Activated CD4-positive, alpha-beta memory T cell treated with anti-CD3 and anti-CD28 coated beads for 36 hours (primary cell): ENCODE measurements at regions not wholly inside any gene's neighbourhood (a gene's known extent, or its start where the extent isn't known, plus 50 kb on each side); places are given as distances from the start of the nearest gene placed in this dataset.

Experiments used
- CTCF ChIA-PET: fragments of 350-600 bp; sonication (Branson Sonifier 250); formaldehyde crosslinking; loops from one replicate; lab custom pipeline; 2021; ENCODE audit warnings: antibody characterized with exemption, inconsistent platforms; lab: Charles Lee
- POLR2A ChIA-PET: fragments of 350-600 bp; sonication (Branson Sonifier 250); formaldehyde crosslinking; loops from one replicate; lab custom pipeline; 2021; ENCODE audit warnings: antibody characterized with exemption; lab: Charles Lee
- DNase-seq: peaks from one replicate; pipeline ENCODE4 v3.0.0-alpha.2; 2020
- H3K27ac Mint-ChIP-seq: one replicate; pipeline ENCODE4 v1.8.0; 2021; ENCODE audit warnings: mixed read lengths
- H3K27me3 Mint-ChIP-seq: one replicate; pipeline ENCODE4 v1.8.0; 2021; ENCODE audit warnings: mixed read lengths
- H3K36me3 Mint-ChIP-seq: one replicate; pipeline ENCODE4 v1.8.0; 2021; ENCODE audit warnings: mixed read lengths
- H3K4me1 Mint-ChIP-seq: one replicate; pipeline ENCODE4 v1.8.0; 2021; ENCODE audit warnings: low read depth, mixed read lengths
- H3K4me3 Mint-ChIP-seq: one replicate; pipeline ENCODE4 v1.8.0; 2021; ENCODE audit warnings: mild to moderate bottlenecking, mixed read lengths
- H3K9me3 Mint-ChIP-seq: one replicate; pipeline ENCODE4 v1.8.0; 2021; ENCODE audit warnings: mixed read lengths
- intact Hi-C: fragments of 100-400 bp; cut with micrococcal nuclease; formaldehyde crosslinking; loops from one replicate; pipeline ENCODE4 v1.15.1; 2023

DNA sequence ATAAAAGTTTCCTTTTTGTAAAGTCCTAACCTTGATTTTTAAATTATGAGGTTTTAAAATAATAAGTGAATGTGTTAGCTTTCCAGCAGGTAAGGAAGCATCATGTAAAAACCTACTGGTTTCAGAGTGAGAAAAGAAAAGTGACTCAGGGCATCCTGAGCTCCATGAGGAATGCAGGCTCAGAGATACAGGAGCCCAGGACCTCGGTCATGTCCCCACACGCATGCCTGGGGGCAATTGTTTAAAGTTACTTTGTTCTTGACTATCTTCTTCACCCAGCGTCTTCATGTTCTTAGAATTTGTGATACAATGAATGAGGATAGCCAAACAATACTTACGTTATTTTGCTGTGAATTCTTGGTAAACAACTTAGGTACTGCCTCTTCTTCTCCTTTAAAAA is 117.4 kb upstream of the PLPPR5 start:
- DNase-seq, result no peak
- Mint-ChIP-seq H3K27me3 (no peaks in the 10 kb centered on the region), H3K4me3 (no peak overlapping the region), H3K4me1 (no peaks in the 10 kb centered on the region), H3K9me3 (peaks cover 2% of the 10 kb centered on the region), H3K36me3 (no peaks in the 10 kb centered on the region), H3K27ac (no peak overlapping the region)
- ChIA-PET POLR2A (no interaction called here), CTCF (no interaction called here)
- intact Hi-C loops, result no loop called here

DNA sequence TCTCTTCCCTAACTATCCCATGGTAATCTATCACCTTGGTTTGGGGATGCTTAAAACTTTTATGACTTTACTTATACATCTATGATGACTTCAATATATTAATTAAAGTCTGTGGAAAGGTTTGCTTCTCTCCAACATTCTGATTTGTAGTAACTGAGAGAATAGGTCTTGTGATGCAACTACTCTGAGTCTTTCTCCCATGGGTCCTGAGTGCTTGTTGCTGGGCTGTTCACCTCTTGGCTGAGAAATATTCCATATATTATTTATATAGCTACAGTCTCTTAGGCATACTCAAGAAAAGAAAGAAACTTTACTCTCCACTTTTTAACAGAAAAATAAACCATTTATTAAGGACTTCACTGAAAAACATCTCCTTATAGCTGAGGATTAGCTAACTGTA is 119.3 kb upstream of the PLPPR5 start:
- no peak overlapping the region for H3K4me3 Mint-ChIP-seq
- ChIA-PET CTCF (no interaction called here), POLR2A (no interaction called here)
- H3K4me1 Mint-ChIP-seq, result no peaks in the 10 kb centered on the region
- H3K36me3 Mint-ChIP-seq, result no peaks in the 10 kb centered on the region
- intact Hi-C loops, result no loop called here
- H3K27ac Mint-ChIP-seq, result no peak overlapping the region
- H3K9me3 Mint-ChIP-seq, result peaks cover 2% of the 10 kb centered on the region
- no peaks in the 10 kb centered on the region for H3K27me3 Mint-ChIP-seq
- DNase-seq, result no peak

- peaks cover 2% of the 10 kb centered on the region for H3K27me3 Mint-ChIP-seq
- POLR2A ChIA-PET, result no interaction called here
- DNase-seq, result no peak
- no peaks in the 10 kb centered on the region for H3K4me1 Mint-ChIP-seq
- no peaks in the 10 kb centered on the region for H3K9me3 Mint-ChIP-seq
- intact Hi-C loops, result no loop called here
- no peak overlapping the region for H3K4me3 Mint-ChIP-seq
- no peak overlapping the region for H3K27ac Mint-ChIP-seq
- H3K36me3 Mint-ChIP-seq, result no peaks in the 10 kb centered on the region
- CTCF ChIA-PET, result no interaction called here
Observed at GRCh38 chr1:99131546-99131945, 126.9 kb upstream of the PLPPR5 start.

GRCh38 chr1:99133756-99134500 is 129.3 kb upstream of the PLPPR5 start:
- POLR2A ChIA-PET, result no interaction called here

DNA sequence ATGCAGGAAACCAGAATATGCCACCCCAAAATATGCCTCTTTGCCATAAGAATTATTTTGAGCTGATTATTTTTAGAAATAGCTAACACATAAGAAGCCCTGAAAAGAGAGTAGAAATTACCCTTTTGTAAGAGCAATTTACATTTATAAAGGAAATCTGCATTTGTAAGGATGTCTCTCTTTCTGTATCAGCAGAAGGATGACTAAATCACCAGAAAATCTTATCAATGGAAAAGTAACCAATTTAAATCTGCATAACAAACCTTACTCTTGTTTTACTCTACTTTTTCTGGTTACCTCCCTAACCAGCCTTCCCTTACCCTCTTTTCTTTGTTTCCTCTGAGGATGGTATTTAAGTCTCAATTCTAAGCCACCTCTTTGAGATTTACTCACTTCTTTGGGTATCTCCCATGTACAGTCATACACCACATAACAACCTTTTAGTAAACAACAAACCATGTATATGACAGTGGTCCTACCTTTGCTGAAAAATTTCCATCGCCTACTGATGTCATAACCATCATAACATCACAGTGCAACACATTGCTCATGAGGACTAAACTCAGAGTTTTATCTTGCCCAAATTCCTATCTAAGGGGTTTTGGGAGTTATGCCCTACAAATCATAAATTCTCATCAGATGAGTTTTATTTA is 126.6 kb upstream of the PLPPR4 start:
- no peaks in the 10 kb centered on the region for H3K4me1 Mint-ChIP-seq
- CTCF ChIA-PET, result no interaction called here
- no peak overlapping the region for H3K27ac Mint-ChIP-seq
- intact Hi-C loops, result no loop called here
- DNase-seq, result no peak
- POLR2A ChIA-PET, result no interaction called here
- H3K9me3 Mint-ChIP-seq, result peaks cover 4% of the 10 kb centered on the region
- H3K4me3 Mint-ChIP-seq, result no peak overlapping the region
- H3K36me3 Mint-ChIP-seq, result no peaks in the 10 kb centered on the region
- H3K27me3 Mint-ChIP-seq, result peaks cover 2% of the 10 kb centered on the region

More at GRCh38 chr1:99133756-99134500, 129.3 kb upstream of the PLPPR5 start:
- CTCF ChIA-PET, result no interaction called here
- DNase-seq, result no peak
- Mint-ChIP-seq H3K9me3 (peaks cover 4% of the 10 kb centered on the region), H3K27ac (no peak overlapping the region), H3K4me1 (no peaks in the 10 kb centered on the region), H3K36me3 (no peaks in the 10 kb centered on the region), H3K27me3 (peaks cover 2% of the 10 kb centered on the region), H3K4me3 (no peak overlapping the region)
- intact Hi-C loops, result no loop called here

- ChIA-PET POLR2A (no interaction called here), CTCF (no interaction called here)
- no peaks in the 10 kb centered on the region for H3K4me1 Mint-ChIP-seq
- intact Hi-C loops, result no loop called here
- no peak overlapping the region for H3K27ac Mint-ChIP-seq
- H3K27me3 Mint-ChIP-seq, result no peaks in the 10 kb centered on the region
- no peak for DNase-seq
- H3K36me3 Mint-ChIP-seq, result no peaks in the 10 kb centered on the region
- H3K4me3 Mint-ChIP-seq, result no peak overlapping the region
- peaks cover 4% of the 10 kb centered on the region for H3K9me3 Mint-ChIP-seq
Observed at GRCh38 chr1:99139876-99140275, 124.4 kb upstream of the PLPPR4 start.

- Mint-ChIP-seq H3K36me3 (no peaks in the 10 kb centered on the region), H3K27ac (no peak overlapping the region), H3K4me3 (no peak overlapping the region), H3K9me3 (no peaks in the 10 kb centered on the region), H3K27me3 (no peaks in the 10 kb centered on the region), H3K4me1 (no peaks in the 10 kb centered on the region)
- ChIA-PET CTCF (no interaction called here), POLR2A (no interaction called here)
- DNase-seq, result no peak
- intact Hi-C loops, result no loop called here
Observed at GRCh38 chr1:99146129-99146848, 118.0 kb upstream of the PLPPR4 start.

GRCh38 chr1:99149952-99150351 is 114.3 kb upstream of the PLPPR4 start:
- intact Hi-C loops, result no loop called here
- DNase-seq, result no peak
- Mint-ChIP-seq H3K36me3 (no peaks in the 10 kb centered on the region), H3K27me3 (no peaks in the 10 kb centered on the region), H3K27ac (no peak overlapping the region), H3K4me1 (no peaks in the 10 kb centered on the region), H3K4me3 (no peak overlapping the region), H3K9me3 (no peaks in the 10 kb centered on the region)
- CTCF ChIA-PET, result no interaction called here
- POLR2A ChIA-PET, result no interaction called here

DNA sequence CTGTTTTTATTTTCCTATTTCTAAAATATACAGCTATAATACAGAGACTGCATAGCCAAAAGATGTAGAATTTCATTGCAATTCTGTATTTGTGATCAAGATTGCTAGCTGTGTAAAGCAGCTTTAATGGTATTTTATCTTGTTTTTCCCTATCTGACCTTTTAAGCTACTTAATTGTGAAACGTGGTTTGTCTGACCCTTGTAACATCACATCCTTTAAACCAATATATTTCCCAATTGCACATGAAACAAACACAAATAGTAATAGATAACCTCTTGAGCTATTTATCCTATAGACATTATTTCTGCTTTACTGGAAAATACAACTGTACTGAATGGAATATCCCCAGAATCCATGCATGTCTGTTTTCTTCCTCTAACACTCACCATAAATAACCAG is 112.2 kb upstream of the PLPPR4 start:
- no peak for DNase-seq
- Mint-ChIP-seq H3K36me3 (no peaks in the 10 kb centered on the region), H3K9me3 (no peaks in the 10 kb centered on the region), H3K4me1 (no peaks in the 10 kb centered on the region), H3K27me3 (no peaks in the 10 kb centered on the region), H3K4me3 (no peak overlapping the region), H3K27ac (no peak overlapping the region)
- intact Hi-C loops, result no loop called here
- ChIA-PET CTCF (interaction anchor here (0.6 kb wide), 2 partner anchors 150 to 1144 kb away, joined by 3 to 6 read pairs; no protein-coding TSS in a partner anchor), POLR2A (no interaction called here)

DNA sequence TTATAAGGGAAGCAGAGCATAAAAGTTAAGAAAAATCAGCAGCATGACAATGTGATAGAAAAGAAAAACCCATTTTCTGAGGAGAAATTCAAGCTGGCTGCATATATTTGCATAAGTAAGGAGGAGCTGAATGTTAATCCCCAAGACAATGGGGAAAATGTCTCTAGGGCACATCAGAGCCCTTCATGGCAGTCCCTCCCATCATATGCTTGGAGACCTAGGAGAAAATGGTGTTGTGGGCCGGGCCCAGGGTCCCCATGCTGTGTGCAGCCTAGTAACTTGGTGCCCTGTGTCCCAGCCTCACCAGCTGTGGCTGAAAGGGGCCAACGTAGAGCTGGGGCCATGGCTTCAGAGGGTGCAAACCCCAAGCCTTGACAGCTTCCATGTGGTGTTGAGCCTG is 100.6 kb upstream of the PLPPR4 start:
- peaks cover 1% of the 10 kb centered on the region for H3K27me3 Mint-ChIP-seq

DNA sequence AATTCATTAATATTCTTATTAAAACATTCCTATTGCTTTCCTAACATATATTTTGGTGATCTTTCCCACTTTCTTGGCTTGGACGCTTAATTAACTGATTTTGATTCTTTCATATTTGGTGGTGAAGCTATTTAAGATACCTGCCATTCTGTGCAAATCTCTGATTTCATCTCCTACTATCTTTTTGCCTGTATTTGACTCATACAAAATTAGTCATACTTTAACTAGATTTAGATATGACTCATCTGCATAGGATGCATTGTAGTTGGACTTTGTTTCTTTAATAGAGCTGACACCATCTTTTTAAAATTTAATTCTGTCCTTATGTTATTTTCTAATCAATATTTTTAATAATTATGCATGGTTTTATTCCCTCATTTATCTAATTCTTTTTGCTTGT is 93.8 kb upstream of the PLPPR4 start:
- DNase-seq, result no peak
- Mint-ChIP-seq H3K9me3 (no peaks in the 10 kb centered on the region), H3K4me3 (no peak overlapping the region), H3K27me3 (peaks cover 5% of the 10 kb centered on the region), H3K36me3 (no peaks in the 10 kb centered on the region), H3K27ac (no peak overlapping the region), H3K4me1 (no peaks in the 10 kb centered on the region)
- ChIA-PET CTCF (no interaction called here), POLR2A (no interaction called here)
- intact Hi-C loops, result no loop called here

More for the DNA sequence above, 100.6 kb upstream of the PLPPR4 start:
- ChIA-PET POLR2A (no interaction called here), CTCF (no interaction called here)
- intact Hi-C loops, result no loop called here
- no peaks in the 10 kb centered on the region for H3K4me1 Mint-ChIP-seq
- H3K36me3 Mint-ChIP-seq, result no peaks in the 10 kb centered on the region
- H3K9me3 Mint-ChIP-seq, result no peaks in the 10 kb centered on the region
- no peak overlapping the region for H3K27ac Mint-ChIP-seq
- no peak for DNase-seq
- H3K4me3 Mint-ChIP-seq, result no peak overlapping the region

DNA sequence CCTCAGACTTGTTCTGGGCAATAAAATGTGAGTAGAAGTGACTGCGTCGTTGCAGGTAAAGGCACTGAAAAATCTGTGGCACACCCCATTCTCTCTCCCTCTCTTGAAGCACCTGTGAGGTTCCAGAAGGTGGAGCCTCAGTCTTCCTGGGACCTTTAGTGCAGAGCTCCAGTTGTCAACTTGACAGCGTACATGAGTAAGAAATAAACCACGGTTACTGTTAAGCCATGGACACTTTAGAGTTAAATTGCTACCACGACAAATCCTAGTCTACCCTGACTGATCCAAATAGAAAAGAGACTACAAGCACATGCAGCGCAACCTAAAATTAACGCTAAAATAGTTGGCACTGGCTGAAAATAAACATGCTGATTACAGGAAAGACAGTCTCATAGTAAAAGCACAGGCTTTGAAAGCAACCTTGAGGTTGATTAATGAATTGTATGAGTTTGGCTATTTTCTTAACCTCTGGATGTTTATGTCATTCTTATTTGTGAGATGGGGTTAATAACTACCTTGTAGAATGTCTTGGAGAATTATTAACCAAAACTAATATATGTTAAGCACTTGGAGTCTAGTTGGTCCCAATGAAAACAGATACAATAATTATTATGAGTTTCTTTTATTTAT is 93.0 kb upstream of the PLPPR4 start:
- intact Hi-C loops, result no loop called here
- no peak overlapping the region for H3K27ac Mint-ChIP-seq
- H3K36me3 Mint-ChIP-seq, result no peaks in the 10 kb centered on the region
- H3K4me1 Mint-ChIP-seq, result no peaks in the 10 kb centered on the region
- no peak overlapping the region for H3K4me3 Mint-ChIP-seq
- ChIA-PET POLR2A (no interaction called here), CTCF (interaction anchor here (1.4 kb wide), 1 partner anchor 10 kb away, joined by 6 read pairs; no protein-coding TSS in a partner anchor)
- no peak for DNase-seq
- peaks cover 5% of the 10 kb centered on the region for H3K27me3 Mint-ChIP-seq
- no peaks in the 10 kb centered on the region for H3K9me3 Mint-ChIP-seq
